HG03457 (cell line): ENCODE measurements at regions not wholly inside any gene's neighbourhood (a gene's known extent, or its start where the extent isn't known, plus 50 kb on each side); places are given as distances from the start of the nearest gene placed in this dataset.
A peak's percentile ranks its signal among the peaks of the same experiment; 100 is the strongest.
"Not testable (repeated sequence)": the region's sequence is repeated elsewhere in the genome, so short reads cannot be mapped to it uniquely, and the experiment has no call there.

ENCODE experiments used
- ATAC-seq: cut with Tn5 transposase; IDR thresholded peaks from one replicate; pipeline ENCODE4 v1.9.1; 2021; ENCODE audit warnings: moderate number of reproducible peaks; ENCODE audit not compliant: unreplicated experiment

DNA sequence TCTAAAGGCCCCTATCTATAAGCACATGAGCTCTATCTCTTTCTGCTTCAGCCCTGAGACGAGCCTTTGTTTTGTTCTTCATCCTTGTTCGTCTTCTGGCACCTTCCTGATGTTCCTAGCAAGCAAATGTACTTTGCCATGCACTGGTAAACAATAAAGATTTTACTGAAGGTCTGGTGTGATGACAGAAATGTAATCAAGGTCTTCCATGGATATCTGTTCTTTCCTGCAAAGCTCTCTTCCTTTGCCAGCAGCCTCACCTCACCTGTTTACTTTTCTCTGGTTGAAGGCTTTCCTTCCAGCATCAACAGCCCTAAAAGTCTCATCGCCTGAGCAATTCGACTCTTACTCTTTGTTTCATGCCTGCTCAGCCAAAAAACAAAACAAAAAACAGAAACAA is 330.3 kb downstream of the PCNX1 start:
- no peak for ATAC-seq

DNA sequence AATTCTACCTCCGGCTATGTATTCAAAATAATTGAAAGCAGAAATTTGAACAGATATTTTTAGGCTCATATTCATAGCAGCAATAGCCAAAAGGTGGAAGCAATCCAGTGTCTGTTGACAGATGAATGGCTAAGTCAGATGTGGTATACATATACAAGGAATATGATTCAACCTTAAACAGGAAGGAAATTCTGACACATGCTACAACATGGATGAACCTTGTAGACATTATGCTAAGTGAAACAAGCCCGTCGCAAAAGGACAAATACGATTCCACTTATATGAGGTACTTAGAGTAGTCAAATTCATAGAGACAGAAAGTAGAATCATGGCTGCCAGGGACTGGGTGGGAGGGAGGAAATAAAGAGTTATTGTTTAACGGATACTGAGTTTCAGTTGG is 331.6 kb downstream of the PCNX1 start:
- ATAC-seq = no peak

DNA sequence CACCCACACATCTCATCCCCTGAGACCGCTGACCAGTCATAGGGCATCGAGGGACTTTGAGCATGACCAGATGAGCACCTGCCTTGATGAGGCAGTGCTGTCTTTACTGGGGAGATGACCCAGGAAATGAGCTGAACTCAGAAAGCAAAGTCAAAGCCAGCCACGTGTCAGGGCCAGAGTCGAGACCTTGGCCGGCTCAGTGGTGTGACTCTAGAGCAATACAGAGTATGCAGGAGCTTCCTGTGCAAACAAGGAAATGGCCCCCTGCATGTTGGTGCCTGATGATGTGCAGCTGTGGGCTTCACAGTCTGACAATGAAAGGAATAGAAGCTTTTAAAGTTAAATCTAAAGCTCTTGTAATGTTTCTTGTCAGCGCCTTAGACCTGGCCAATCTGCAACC is 332.9 kb downstream of the PCNX1 start:
- no peak for ATAC-seq

DNA sequence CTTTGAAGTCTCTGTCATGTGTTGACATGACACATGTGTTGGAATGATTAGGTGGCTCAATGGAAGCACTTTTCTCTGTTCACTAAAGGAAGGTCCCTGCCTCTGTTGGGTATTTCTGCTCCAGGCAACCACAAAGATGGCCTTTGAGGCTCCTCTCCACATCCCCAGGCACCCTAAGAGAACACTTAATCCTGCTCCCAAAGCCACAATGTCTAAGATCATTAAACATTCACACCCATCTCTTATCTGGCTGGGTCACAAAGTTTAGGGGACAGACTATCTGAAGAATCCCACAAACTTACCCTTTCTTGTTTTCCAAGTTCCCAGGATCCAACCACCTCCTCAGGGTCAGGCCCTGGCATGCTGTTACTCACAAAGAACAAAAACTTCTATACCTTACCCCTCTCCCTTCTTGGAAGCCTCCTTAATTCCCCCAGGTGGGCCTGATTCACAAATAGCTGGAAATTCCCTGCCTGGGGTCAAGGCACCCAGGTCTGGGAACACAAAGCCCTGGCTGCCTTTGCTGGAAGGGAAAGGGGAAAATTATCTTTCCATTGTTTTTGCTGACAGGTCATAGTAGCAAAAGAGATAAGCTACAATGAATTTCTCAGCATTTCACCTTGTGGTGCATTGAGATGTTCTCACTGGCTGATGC is 333.7 kb downstream of the PCNX1 start:
- no peak for ATAC-seq

DNA sequence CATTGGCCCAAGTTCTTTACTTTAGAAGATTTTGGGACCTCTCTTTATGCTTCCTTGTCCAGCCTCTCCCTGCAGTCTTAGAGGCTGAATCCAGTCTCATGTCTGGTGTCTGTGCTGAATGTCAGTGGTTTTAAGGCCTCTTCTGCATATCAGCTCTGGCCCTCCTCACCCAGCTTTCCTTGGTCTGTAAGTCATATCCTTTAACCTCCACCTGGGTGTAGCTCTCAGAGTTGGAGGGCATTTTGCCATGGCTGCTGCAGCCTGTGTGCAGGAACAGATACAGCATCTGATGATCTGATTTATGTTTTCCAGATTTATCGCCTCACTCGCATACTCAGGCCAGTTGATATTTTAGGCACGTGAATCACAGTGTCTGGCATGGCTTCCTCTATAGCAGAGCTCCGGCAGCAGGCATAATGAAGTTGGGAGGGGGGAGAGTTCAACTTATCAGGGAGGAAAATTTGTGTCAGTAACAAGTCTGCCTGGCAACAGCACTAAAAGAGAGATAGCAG is 335.0 kb downstream of the PCNX1 start:
- no peak for ATAC-seq

DNA sequence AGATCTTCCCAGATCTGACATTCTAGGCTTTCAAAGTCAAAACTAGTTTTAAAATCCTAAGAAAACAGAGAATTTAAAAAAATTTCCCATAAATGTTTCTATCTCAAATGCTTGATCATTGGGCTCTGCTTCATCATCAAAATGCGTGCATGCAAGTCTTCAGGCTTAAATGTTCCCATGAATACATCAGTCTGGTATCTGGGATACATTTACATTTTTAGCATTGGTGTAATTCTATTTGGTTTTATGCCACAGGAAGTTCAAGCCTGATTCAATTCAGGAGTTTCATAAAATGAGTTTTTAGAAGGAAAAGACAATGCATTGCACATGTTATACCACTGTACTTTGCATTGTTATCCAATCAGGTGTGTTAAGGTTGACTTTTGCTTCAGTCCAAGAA is 336.4 kb downstream of the PCNX1 start:
- no peak for ATAC-seq

DNA sequence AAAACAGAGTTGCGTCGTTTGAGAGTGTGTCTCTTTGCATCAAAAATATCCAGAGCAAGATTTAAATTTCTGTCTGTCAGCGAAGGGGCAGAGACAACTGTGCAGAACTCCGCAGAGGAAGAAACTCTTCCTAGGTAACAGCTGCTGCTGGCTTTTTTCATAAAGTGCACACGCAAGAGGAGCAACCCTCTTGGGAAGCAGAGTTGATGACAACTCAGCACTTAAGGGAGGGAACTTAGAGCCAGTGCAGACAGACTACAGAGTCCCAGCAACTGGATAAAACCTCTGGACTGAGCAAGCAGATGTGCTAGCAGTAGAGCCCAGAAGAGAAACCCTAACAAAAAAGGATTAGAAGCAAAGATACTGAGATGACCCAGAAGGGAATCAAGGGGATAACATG is 337.1 kb downstream of the PCNX1 start:
- ATAC-seq = no peak

DNA sequence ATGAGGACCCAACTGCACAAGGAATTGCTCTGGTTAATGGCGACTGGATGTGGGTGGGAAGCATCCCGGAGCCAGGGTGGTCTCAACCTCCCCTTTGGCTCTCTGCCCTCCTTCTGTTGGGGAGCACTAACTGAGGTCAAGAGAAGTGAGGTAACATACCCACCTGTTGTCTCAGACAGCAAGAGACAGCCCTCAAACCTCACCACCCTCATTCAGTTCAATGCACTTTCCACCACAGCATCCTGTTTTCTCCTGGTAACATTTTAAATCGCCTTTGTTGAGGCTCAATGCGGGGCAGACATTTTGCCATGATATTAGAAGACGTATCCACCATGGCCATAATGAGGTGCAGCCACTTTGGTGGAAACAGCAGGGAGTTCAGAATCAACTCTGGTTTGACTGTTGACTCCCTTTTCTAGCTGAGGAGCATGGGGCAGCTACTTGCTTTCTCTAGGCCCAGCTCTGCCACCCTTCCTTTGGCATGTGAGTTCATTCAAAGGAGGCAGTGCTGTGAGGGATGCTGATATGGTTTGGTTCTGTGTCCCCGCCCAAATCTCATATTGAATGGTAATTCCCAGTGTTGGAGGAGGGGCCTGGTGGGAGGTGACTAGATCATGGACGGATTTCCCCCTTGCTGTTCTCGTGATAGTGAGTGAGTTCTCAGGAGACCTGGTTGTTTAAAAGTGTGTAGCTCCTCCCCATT is 338.6 kb downstream of the PCNX1 start:
- ATAC-seq = no peak

DNA sequence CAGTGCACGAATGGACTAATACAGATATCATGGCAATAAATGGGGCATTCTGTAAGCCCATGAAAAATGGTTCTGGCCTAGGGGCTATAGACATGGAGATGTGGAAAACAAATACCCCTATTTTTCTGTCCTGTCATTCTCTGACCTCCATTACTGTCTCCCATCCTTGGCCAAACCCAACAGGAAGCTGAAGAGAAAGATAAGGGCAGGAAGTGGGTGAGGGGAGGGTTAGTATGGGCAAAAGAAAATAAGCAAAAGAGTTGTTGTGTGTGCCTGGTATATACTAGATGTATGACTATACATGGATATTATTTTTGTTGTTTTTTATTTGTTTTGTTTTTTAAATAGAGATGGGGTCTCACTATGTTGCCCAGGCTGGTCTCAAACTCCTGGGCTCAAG is 339.3 kb downstream of the PCNX1 start:
- ATAC-seq = no peak

DNA sequence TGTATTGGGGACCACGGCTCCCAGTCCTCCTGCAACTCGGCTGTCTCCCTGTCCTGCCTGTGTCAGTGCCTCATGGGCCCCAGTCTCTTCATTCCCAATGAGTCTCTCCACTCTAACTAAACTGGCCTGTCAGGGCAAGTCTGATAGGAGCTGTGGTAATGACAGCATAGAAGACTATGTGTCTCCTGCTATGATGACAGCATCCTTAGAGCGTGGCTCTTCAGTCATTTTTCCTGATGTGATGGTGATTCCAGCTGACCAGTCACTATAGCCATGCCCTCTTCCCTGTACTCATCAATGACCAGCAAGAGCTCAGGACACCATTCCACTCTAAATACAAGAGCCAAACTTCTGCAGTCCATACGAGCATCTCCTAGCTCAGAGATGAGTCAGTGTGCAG is 339.8 kb downstream of the PCNX1 start:
- ATAC-seq = no peak

DNA sequence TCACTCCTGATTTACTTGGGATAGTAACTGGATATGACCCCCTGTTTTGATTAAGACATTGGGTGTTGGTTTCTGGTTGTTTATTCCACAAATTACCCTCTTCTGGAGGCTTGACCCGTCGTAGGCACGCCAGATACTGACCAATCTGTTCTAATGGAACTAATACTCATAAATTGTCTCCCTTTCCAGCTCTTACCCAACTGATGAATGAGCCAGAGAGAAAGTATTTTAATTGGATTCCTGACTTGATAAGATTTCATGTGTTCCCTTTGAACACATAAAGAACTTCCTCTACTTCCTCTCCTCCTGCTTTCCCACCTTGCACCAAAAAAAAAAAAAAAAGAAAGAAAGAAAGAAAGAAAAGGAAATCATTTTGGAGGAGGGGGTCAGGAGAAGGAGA is 340.9 kb downstream of the PCNX1 start:
- ATAC-seq = no peak

DNA sequence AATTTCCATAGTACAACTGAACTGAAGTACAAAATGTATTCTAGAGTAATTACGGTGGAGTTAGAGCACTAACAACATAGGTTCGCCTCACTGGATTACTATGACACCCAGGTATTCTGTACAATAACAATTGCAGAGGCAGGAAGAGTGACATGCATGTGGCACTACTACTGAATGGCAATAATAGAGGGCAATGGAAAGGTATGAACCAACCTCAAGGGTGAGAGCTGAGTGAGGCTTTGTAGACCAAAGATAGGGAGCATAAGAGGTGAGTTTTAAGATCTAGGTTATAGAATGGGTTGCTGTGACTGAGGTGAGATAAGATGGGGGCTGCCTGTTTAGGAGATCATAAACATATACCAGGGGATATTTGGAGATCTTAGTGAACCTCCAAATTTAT is 343.1 kb downstream of the PCNX1 start:
- no peak for ATAC-seq

DNA sequence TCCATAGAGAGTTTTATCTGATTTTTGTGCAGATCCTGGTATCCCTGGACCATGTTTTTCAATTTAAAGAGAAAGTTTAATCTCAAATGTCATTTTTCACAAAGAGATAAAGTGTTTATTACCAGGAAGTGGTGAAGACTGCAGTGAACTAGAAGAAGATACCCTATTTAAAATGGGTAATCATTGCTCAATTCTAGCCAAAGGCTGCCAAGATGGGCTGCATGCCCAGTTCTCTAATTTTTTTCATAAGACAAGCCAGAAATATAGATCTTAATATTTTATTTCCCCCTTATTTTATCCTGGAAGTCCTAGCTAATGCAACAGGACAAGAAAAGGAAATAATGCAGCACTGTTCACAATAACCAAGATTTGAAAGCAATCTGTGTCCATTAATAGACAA is 343.5 kb downstream of the PCNX1 start:
- ATAC-seq = no peak

DNA sequence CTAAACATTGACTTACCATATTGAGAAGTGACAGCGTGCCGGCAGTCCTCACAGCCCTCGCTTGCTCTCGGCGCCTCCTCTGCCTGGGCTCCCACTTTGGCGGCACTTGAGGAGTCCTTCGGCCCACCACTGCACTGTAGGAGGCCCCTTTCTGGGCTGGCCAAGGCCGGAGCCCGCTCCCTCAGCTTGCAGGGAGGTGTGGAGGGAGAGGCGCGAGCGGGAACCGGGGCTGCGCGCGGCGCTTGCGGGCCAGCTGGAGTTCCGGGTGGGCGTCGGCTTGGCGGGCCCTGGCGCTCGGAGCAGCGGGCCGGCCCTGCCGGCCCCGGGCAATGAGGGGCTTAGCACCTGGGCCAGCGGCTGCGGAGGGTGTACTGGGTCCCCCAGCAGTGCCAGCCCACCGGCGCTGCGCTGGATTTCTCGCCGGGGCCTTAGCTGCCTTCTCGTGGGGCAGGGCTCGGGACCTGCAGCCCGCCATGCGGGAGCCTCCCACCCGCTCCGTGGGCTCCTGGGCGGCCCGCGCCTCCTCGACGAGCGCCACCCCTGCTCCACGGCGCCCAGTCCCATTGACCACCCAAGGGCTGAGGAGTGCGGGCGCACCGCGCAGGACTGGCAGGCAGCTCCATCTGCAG is 346.9 kb downstream of the PCNX1 start:
- ATAC-seq = not testable (repeated sequence)

DNA sequence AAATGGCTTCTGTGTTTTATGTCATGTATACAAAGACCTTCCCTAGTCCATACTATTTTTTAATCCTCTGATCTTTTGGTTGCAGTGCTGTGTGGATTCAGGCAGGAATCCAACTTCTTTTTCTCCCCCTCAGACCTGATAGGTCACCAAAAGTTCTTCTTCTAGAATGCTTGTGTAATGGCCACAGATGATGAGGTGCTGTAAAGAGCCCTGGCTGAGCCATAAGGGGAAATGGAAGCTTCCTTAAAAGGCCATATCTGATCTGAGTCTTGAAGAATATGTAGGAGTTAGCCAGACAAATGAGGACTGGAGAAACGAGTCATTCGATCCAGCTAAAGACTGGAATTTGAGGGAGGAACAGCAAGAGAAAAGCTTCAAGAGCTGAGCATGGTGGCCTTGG is 353.9 kb downstream of the PCNX1 start:
- no peak for ATAC-seq

DNA sequence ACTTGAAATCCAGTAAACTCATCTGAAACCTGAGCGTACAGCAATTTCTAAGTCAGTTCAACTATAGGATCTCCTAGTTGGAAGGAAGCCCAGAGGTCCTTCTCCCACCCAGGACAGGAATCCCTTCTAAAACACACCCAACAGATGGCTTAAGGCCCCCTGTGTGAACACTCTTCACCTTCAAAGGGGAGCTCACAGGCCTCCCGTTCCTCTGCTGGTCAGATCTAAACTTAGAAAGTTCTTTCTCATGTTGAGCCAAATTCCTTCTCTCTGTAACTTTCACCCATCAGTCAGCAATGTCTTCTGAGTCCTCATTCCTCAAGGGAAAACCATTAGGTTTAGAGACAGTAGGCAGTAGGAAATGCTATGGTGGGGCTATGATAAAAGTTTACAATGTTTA is 355.2 kb downstream of the PCNX1 start:
- no peak for ATAC-seq

DNA sequence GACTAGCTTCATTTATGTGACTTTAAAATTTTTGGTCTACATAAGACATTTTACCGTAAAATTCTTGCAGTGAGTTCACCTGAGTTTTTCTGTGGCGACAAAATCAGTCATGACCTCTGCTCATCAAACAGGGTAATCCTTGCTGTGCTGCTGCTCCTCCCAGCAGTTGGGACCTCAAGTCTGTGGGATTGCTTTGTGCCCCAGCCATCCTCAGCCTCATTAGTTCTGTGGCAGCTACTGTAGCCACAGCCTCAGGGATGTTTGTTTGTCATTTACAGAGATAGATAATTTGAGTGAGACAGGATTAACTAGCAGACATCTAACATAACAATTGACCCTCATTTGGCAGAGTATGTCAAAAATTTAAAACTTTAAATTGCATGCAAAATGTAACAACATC is 357.0 kb downstream of the PCNX1 start:
- ATAC-seq = no peak

DNA sequence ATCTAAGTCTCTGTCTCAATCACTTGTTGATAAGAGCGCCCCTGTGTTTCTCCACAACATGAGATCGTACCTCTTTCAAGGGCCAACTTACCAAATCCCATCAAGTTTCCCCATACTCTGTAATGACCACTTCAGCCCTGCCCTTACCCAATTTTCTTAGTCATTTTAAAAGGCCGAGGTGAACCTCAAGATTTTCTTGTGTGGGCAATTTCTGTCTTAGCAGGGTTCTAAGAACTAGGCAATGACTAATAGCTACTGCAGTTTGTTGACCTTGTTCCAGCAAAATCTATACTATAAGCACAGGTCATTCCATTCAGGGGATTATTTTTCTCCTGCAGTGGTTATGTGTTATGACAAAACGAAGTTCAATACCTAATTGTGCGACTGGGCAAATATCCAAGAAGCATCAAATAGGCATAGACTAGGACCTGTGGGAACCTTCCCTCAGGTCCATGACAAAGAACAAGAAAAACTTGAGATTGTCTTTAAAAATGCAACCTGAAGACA is 359.8 kb downstream of the PCNX1 start:
- peak; percentile 82 for ATAC-seq

DNA sequence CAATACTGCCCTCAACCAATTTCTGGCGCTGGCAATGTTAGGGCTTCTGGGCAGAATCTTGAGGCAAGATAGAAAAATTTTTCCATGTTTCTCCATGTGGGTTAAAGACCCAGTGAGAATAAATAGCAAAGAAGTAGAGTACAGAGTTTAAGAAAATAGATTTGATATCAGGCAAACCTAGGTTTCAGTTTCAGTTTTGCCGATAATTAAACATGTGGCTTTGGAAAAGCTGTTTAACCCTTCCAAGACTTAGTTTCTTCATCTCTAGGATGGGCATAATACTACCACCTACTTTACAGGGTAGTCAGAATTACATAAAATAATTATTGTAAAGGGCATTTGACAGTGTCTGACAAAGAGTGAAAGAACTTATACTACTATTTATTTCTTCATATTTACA is 360.4 kb downstream of the PCNX1 start:
- ATAC-seq = no peak

DNA sequence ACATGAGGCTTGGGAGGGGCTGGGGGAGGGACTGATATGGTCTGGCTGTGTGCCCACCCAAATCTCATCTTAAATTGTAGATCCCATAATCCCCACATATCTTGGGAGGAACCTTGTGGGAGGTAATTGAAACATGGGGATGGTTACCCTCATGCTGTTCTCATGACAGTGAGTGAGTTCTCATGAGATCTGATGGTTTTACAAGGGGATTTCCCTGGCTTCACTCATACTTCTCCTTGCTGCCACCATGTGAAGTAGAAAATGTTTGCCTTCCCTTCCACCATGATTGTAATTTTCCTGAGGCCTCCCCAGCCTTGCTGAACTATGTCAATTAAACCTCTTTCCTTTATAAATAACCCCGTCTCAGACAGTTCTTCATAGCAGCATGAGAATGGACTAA is 362.9 kb downstream of the PCNX1 start:
- ATAC-seq = no peak

DNA sequence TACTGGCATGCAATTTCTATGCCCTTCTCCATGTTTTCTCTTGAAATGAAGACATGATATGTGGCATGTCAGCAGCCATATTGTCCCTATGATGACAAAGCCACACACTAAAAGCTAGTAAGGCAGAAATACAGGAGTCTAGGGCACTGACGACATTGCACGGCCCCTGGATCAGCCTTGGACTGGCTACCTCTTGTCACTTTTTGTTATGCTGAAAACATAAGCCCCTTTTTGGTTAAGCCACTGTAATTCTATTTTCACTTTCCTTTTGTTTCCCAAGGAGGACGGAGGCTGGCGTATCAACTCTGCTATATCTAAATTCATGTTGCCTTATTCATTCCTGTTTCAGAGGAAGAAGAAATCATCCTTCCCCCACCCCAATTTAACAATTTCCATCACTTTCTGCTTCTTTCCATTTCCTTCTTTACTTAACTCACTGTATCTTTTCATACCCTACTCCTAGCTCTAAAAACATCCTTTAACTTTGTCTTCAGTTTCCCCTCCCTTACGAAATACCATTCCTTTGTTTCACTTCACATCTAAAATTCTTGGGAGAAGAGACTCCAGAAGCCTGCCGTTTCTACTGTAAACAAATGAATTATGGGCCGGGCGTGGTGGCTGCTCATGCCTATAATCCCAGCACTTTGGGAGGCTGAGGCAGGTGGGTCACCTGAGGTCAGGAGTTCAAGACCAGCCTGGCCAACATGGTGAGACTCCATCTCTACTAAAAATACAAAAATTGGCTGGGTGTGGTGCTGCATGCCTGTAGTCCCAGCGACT is 364.1 kb downstream of the PCNX1 start:
- ATAC-seq = no peak
